ENCODE measurements at regions not wholly inside any gene's neighbourhood (a gene's known extent, or its start where the extent isn't known, plus 50 kb on each side); places are given as distances from the start of the nearest gene placed in this dataset.

DNA sequence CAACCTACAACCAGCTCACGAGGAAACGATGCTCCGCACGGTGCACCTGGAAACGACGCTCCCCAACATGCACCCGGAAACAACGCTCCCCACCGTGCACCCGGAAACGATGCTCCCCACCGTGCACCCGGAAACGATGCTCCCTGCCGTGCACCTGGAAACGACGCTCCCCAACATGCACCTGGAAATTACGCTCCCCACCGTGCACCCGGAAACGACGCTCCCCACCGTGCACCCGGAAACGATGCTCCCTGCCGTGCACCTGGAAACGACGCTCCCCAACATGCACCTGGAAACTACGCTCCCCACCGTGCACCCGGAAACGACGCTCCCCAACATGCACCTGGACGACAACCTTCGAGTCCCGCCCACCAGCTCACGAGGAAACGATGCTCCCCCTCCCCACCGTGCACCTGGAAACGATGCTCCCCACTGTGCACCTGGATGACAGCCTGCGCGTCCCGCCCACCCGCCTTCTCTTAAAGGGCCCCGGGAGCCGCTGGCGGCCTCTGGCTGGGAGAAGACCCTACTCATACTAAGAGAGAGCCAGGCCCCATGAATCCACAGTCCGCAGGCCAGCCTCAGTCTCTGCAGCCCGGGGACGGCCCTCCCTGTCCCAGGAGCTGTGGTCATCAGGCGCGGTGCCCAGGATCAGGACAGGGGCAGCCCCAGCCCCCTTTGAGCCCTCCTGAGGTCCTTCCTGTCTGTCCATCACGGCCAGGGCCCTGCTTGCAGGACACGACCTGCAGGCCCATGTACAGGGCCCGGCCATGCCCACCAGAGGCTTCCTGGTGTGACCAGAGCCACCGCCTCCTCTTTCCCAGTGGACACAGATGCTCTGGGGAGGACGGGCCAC, 98.3 kb downstream of the PDGFA start:
- H3K4me1 ChIP-seq = no peaks in the 10 kb centered on the region
- intact Hi-C loops (cut with micrococcal nuclease; ENCODE audit: unreplicated experiment) = no loop called here
- TF ChIP-seq, protein P1, sequence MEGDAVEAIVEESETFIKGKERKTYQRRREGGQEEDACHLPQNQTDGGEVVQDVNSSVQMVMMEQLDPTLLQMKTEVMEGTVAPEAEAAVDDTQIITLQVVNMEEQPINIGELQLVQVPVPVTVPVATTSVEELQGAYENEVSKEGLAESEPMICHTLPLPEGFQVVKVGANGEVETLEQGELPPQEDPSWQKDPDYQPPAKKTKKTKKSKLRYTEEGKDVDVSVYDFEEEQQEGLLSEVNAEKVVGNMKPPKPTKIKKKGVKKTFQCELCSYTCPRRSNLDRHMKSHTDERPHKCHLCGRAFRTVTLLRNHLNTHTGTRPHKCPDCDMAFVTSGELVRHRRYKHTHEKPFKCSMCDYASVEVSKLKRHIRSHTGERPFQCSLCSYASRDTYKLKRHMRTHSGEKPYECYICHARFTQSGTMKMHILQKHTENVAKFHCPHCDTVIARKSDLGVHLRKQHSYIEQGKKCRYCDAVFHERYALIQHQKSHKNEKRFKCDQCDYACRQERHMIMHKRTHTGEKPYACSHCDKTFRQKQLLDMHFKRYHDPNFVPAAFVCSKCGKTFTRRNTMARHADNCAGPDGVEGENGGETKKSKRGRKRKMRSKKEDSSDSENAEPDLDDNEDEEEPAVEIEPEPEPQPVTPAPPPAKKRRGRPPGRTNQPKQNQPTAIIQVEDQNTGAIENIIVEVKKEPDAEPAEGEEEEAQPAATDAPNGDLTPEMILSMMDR (IDR thresholded peaks at IDR 0.05; ENCODE audit: insufficient read depth in 1 of 2, low read depth in 1 of 2, low read length in 1 of 2, severe bottlenecking in 1 of 2, unreplicated experiment in 1 of 2) = no peak
- Mint-ChIP-seq H3K36me3 (ENCODE audit: insufficient read depth, unreplicated experiment) (no peaks in the 10 kb centered on the region), H3K4me3 (ENCODE audit: unreplicated experiment) (peak overlapping the region; percentile 75), H3K9me3 (ENCODE audit: unreplicated experiment) (peaks cover 12% of the 10 kb centered on the region), H3K27ac (ENCODE audit: unreplicated experiment) (no peak overlapping the region), H3K4me1 (ENCODE audit: low read depth, unreplicated experiment) (no peaks in the 10 kb centered on the region), H3K27me3 (ENCODE audit: insufficient read depth, unreplicated experiment) (no peaks in the 10 kb centered on the region)
- H3K27me3 ChIP-seq (replicated peaks; ENCODE audit: control insufficient read depth, insufficient read depth, low read length) = no peaks in the 10 kb centered on the region
- POLR2A ChIA-PET = interaction anchor here (0.6 to 1.0 kb wide), 2 partner anchors 15 to 84 kb away, joined by 3 read pairs; no protein-coding TSS in a partner anchor
- CTCF ChIA-PET = interaction anchor here (0.6 kb wide), 1 partner anchor 454 kb away, joined by 5 read pairs; no protein-coding TSS in a partner anchor
- H3K36me3 ChIP-seq (ENCODE audit: control insufficient read depth, insufficient read depth, low read length) = no peaks in the 10 kb centered on the region
- no peak for DNase-seq
- peak overlapping the region; percentile 41 for H3K4me3 ChIP-seq (ENCODE audit: low read depth, low read length)
- no TSS peak for BruUV-seq (replicated peaks)
- peaks cover 11% of the 10 kb centered on the region; the same call in 1 of the 2 replicates for H3K9me3 ChIP-seq

DNA sequence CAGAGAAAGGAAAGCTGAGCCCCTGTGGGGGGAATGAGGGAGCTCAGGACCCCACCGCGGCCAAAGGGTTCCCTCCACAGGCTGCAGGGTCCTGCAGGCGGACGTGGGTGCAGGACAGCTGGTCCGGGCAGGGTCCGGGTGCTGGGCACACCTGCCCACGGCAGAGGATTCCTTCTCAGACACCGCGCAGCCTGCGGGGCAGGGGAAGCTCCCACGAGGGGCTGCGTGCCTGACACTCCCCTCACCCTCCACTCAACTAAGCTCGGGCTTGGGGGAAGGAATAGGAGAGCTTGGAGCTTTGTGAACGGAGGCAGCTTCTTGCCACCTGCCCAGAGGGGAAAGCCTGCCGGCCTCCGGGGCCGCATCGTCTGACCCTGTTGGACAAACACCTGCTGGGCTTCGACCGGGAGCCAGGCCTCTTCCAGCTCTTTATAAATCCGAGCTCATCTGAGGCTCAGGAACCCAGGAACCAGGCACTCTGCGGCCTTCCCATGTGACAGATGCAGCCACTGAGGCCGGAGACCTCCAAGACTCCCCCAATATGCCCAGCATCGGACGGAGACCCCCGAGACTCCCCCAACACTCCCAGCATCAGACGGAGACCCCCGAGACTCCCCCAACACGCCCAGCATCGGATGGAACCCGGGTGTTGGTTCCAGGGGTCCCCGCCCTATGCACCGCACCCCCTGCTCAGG, 97.3 kb downstream of the PDGFA start:
- H3K27me3 ChIP-seq (replicated peaks; ENCODE audit: control insufficient read depth, insufficient read depth, low read length) = no peaks in the 10 kb centered on the region
- no peak overlapping the region for H3K4me3 Mint-ChIP-seq (ENCODE audit: unreplicated experiment)
- peak overlapping the region; percentile 41 for H3K4me3 ChIP-seq (ENCODE audit: low read depth, low read length)
- H3K9me3 ChIP-seq = peaks cover 7% of the 10 kb centered on the region; the same call in 1 of the 2 replicates
- H3K36me3 ChIP-seq (ENCODE audit: control insufficient read depth, insufficient read depth, low read length) = no peaks in the 10 kb centered on the region
- intact Hi-C loops (cut with micrococcal nuclease; ENCODE audit: unreplicated experiment) = no loop called here
- TF ChIP-seq, protein P1 (IDR thresholded peaks at IDR 0.05; ENCODE audit: insufficient read depth in 1 of 2, low read depth in 1 of 2, low read length in 1 of 2, severe bottlenecking in 1 of 2, unreplicated experiment in 1 of 2) = no peak
- CTCF ChIA-PET = no interaction called here
- H3K27me3 Mint-ChIP-seq (ENCODE audit: insufficient read depth, unreplicated experiment) = no peaks in the 10 kb centered on the region
- no peak overlapping the region for H3K27ac Mint-ChIP-seq (ENCODE audit: unreplicated experiment)
- DNase-seq = no peak
- no peaks in the 10 kb centered on the region for H3K4me1 ChIP-seq
- H3K9me3 Mint-ChIP-seq (ENCODE audit: unreplicated experiment) = peaks cover 17% of the 10 kb centered on the region
- no peaks in the 10 kb centered on the region for H3K4me1 Mint-ChIP-seq (ENCODE audit: low read depth, unreplicated experiment)
- POLR2A ChIA-PET = no interaction called here
- no TSS peak for BruUV-seq (replicated peaks)
- H3K36me3 Mint-ChIP-seq (ENCODE audit: insufficient read depth, unreplicated experiment) = no peaks in the 10 kb centered on the region

DNA sequence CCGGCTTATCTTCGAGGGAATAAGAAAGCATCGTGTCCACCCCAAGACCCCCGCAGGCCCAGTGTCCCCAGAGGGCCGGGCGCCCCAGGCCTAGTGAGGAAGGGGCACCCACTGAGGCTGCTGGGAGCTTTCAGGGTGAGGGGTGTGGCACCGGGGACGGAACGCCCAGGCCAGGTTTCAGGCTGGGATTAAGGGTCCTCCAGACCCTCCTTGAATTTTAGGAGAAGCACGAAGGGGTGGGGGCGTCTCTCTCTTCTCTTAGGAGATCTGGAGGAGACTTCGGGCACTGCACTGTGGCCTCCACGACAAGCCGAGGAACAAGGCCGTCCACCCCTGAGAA, 96.8 kb downstream of the PDGFA start:
- Mint-ChIP-seq H3K27ac (ENCODE audit: unreplicated experiment) (no peak overlapping the region), H3K27me3 (ENCODE audit: insufficient read depth, unreplicated experiment) (no peaks in the 10 kb centered on the region), H3K4me3 (ENCODE audit: unreplicated experiment) (no peak overlapping the region), H3K36me3 (ENCODE audit: insufficient read depth, unreplicated experiment) (no peaks in the 10 kb centered on the region), H3K9me3 (ENCODE audit: unreplicated experiment) (peaks cover 19% of the 10 kb centered on the region), H3K4me1 (ENCODE audit: low read depth, unreplicated experiment) (no peaks in the 10 kb centered on the region)
- no peak for DNase-seq
- BruUV-seq (replicated peaks) = no TSS peak
- POLR2A ChIA-PET = no interaction called here
- Histone ChIP-seq H3K4me1 (no peaks in the 10 kb centered on the region), H3K27me3 (replicated peaks; ENCODE audit: control insufficient read depth, insufficient read depth, low read length) (no peaks in the 10 kb centered on the region), H3K9me3 (peaks cover 2% of the 10 kb centered on the region; the same call in 1 of the 2 replicates), H3K4me3 (ENCODE audit: low read depth, low read length) (no peak overlapping the region), H3K36me3 (ENCODE audit: control insufficient read depth, insufficient read depth, low read length) (no peaks in the 10 kb centered on the region)
- CTCF ChIA-PET = no interaction called here
- intact Hi-C loops (cut with micrococcal nuclease; ENCODE audit: unreplicated experiment) = no loop called here
- TF ChIP-seq, protein P1 (IDR thresholded peaks at IDR 0.05; ENCODE audit: insufficient read depth in 1 of 2, low read depth in 1 of 2, low read length in 1 of 2, severe bottlenecking in 1 of 2, unreplicated experiment in 1 of 2) = no peak
